GM20000 (cell line): ENCODE measurements at regions not wholly inside any gene's neighbourhood (a gene's known extent, or its start where the extent isn't known, plus 50 kb on each side); places are given as distances from the start of the nearest gene placed in this dataset.
"Not testable (repeated sequence)": the region's sequence is repeated elsewhere in the genome, so short reads cannot be mapped to it uniquely, and the experiment has no call there.

Experiments
- DNase-seq: peaks from one replicate; pipeline ENCODE4 v3.0.0; 2012; ENCODE audit warnings: low spot score
- CTCF ChIP-seq: IDR thresholded peaks from 2 replicates; pipeline ENCODE4 v1.5.1; 2012; ENCODE audit warnings: mild to moderate bottlenecking, control low read depth; ENCODE audit errors: extremely low read depth, missing control alignments

GRCh38 chr7:1301882-1302251 is 69.2 kb downstream of the UNCX start:
- DNase-seq = no peak
- TF ChIP-seq CTCF = no peak

- no peak for DNase-seq
- TF ChIP-seq CTCF = no peak
These were observed 70.3 kb downstream of the UNCX start for GRCh38 chr7:1302936-1303335.

GRCh38 chr7:1304011-1304410 is 71.3 kb downstream of the UNCX start:
- not testable (repeated sequence) for DNase-seq

- DNase-seq = no peak
- TF ChIP-seq CTCF = no peak
These were observed 73.2 kb downstream of the UNCX start for GRCh38 chr7:1305873-1306272.

- TF ChIP-seq CTCF = no peak
- no peak for DNase-seq
These were observed 75.2 kb downstream of the UNCX start for GRCh38 chr7:1307828-1308227.

DNA sequence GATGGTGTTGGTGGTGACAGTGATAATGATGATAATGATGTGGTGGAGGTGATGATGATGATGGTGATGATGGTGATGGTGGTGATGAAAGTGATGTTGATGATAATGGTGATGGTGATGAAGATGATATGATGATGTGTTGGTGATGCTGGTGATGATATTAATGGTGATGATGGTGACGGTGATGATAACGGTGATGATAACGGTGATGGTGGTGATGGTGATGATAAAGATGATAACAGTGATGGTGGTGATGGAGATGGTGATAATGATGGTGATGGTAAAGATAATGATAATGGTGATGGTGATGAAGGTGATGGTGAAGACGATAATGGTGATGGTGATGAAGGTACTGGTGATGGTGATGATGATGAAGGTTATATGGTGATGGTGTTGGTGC is 76.6 kb downstream of the UNCX start:
- DNase-seq = no peak
- TF ChIP-seq CTCF = no peak

GRCh38 chr7:1309996-1310395 is 77.3 kb downstream of the UNCX start:
- DNase-seq = no peak
- TF ChIP-seq CTCF = no peak

DNA sequence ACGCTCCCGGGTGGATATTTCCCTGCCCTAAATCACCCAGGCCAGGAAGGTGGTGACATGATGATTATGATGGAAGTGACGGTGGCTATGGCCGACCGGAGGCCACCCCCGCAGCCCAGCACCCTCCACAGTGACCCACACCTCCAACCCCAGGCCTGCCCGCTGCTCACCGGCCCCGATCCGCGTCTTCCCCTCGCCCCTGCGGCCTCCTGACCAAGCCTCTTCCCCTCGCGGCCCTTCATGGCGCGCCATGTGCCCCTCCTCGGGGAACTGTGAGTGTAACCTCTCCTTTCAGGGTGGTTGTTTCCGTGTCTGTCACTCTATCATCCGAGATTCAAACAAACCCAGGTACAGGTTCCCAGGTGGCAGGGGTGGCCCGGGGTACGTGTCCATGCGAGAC is 78.3 kb downstream of the UNCX start:
- no peak for TF ChIP-seq CTCF
- DNase-seq = no peak
